Neural progenitor cell (in vitro differentiated cells): ENCODE measurements at regions not wholly inside any gene's neighbourhood (a gene's known extent, or its start where the extent isn't known, plus 50 kb on each side); places are given as distances from the start of the nearest gene placed in this dataset.
"Not testable (repeated sequence)": the region's sequence is repeated elsewhere in the genome, so short reads cannot be mapped to it uniquely, and the experiment has no call there.

ENCODE experiments used
- DNase-seq: peaks from one replicate; pipeline ENCODE4 v3.0.0-alpha.2; 2016; ENCODE audit warnings: low spot score
- H2AFZ ChIP-seq: fragments of 200-600 bp; sonication (generic); replicated peaks from 2 replicates; pipeline ENCODE4 v1.6.1; 2016; ENCODE audit warnings: antibody characterized with exemption
- H3F3A ChIP-seq: fragments of 200-600 bp; sonication (generic); 2 replicates; pipeline ENCODE4 v1.6.1; 2016; ENCODE audit warnings: antibody characterized with exemption, low read depth
- H3K27ac ChIP-seq: fragments of 200-600 bp; sonication (generic); 2 replicates; pipeline ENCODE4 v1.5.1; 2016; ENCODE audit warnings: mild to moderate bottlenecking
- H3K27me3 ChIP-seq: fragments of 200-600 bp; sonication (generic); 2 replicates; pipeline ENCODE4 v1.6.1; 2016; ENCODE audit warnings: mild to moderate bottlenecking, moderate library complexity
- H3K36me3 ChIP-seq: fragments of 200-600 bp; sonication (generic); 2 replicates; pipeline ENCODE4 v1.5.1; 2016
- H3K4me1 ChIP-seq: fragments of 200-600 bp; sonication (generic); 2 replicates; pipeline ENCODE4 v1.6.1; 2016; ENCODE audit warnings: mixed run types
- H3K4me2 ChIP-seq: fragments of 200-600 bp; sonication (generic); 2 replicates; pipeline ENCODE4 v1.6.1; 2016
- H3K4me3 ChIP-seq: fragments of 200-600 bp; sonication (generic); 2 replicates; pipeline ENCODE4 v1.5.1; 2016
- H3K79me2 ChIP-seq: fragments of 200-600 bp; sonication (generic); 2 replicates; pipeline ENCODE4 v1.6.1; 2016; ENCODE audit warnings: low read depth
- H3K9ac ChIP-seq: fragments of 200-600 bp; sonication (generic); 2 replicates; pipeline ENCODE4 v1.6.1; 2016
- H3K9me3 ChIP-seq: fragments of 200-600 bp; sonication (generic); 2 replicates; pipeline ENCODE4 v1.5.1; 2016; ENCODE audit warnings: low read depth
- H4K20me1 ChIP-seq: fragments of 200-600 bp; sonication (generic); 2 replicates; pipeline ENCODE4 v1.6.1; 2016; ENCODE audit warnings: low read depth
- H3K27ac Mint-ChIP-seq: 3 replicates; pipeline ENCODE4 v1.8.0; 2021; ENCODE audit warnings: mixed read lengths
- H3K27me3 Mint-ChIP-seq: 2 replicates; pipeline ENCODE4 v1.8.0; 2022; ENCODE audit warnings: low read depth, mild to moderate bottlenecking, inconsistent platforms, moderate library complexity, mixed read lengths; ENCODE audit not compliant: insufficient read depth
- H3K36me3 Mint-ChIP-seq: 3 replicates; pipeline ENCODE4 v1.8.0; 2021; ENCODE audit warnings: mixed read lengths
- H3K4me1 Mint-ChIP-seq: 3 replicates; pipeline ENCODE4 v1.8.0; 2021; ENCODE audit warnings: mixed read lengths
- H3K4me3 Mint-ChIP-seq: 3 replicates; pipeline ENCODE4 v1.8.0; 2021; ENCODE audit warnings: mild to moderate bottlenecking, moderate library complexity, mixed read lengths
- H3K9me3 Mint-ChIP-seq: 3 replicates; pipeline ENCODE4 v1.8.0; 2020; ENCODE audit warnings: mixed read lengths
- EZH2 ChIP-seq: fragments of 200-600 bp; sonication (generic); IDR thresholded peaks from 2 replicates; pipeline ENCODE4 v1.6.1; 2017; ENCODE audit warnings: antibody characterized with exemption, mild to moderate bottlenecking, moderate library complexity
- EZH2phosphoT487 ChIP-seq: fragments of 200-600 bp; sonication (generic); IDR thresholded peaks from 2 replicates; pipeline ENCODE4 v1.6.1; 2017; ENCODE audit warnings: antibody characterized with exemption
- TF ChIP-seq, protein P1 (sequence below): fragments of 200-600 bp; sonication (generic); IDR thresholded peaks from 2 replicates; pipeline ENCODE4 v1.5.1; 2017; ENCODE audit warnings: antibody characterized with exemption, mild to moderate bottlenecking

DNA sequence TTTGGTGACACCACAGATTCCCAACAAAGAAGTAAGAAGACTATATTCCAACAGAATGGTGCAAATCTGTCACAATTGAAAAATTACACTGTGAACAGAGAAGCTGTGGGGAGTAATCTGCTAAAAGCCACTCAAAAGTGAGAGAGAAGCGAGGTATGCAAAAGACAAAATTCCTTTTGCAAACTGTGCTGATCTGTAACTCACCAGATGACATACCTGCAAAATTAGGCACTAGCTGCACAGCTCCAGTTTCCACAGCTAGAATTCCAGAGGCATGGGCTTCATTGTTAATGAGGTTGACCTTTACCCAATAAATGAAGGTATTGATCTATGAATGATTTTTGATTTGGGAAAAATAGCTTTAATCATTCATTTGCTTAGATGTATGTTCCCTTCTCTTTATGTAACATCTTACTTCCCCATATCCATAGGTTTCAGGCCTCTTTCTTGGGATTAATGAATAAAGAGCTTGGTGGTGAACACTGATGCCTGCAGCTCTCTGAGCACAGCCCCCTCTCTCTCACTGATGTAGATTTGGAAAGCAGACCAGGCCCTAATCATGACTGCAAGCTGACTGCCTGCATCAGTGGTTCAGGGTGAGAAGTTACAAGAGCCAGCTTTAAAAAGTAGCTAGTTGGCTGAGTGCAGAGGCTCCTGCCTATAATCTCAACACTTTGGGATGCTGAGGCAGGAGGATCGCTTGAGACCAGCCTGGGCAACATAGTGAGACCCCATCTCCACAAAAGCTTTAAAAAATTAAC lies 85.2 kb downstream of the LACC1 start:
- H3F3A ChIP-seq, result no peaks in the 10 kb centered on the region
- no peaks in the 10 kb centered on the region for H3K36me3 ChIP-seq
- Mint-ChIP-seq H3K27me3 (peaks cover 2% of the 10 kb centered on the region), H3K36me3 (peaks cover 2% of the 10 kb centered on the region), H3K4me1 (peaks cover 10% of the 10 kb centered on the region), H3K4me3 (no peak overlapping the region), H3K27ac (no peak overlapping the region), H3K9me3 (peaks cover 10% of the 10 kb centered on the region)
- TF ChIP-seq EZH2 (no peak), EZH2phosphoT487 (no peak)
- TF ChIP-seq, protein P1, sequence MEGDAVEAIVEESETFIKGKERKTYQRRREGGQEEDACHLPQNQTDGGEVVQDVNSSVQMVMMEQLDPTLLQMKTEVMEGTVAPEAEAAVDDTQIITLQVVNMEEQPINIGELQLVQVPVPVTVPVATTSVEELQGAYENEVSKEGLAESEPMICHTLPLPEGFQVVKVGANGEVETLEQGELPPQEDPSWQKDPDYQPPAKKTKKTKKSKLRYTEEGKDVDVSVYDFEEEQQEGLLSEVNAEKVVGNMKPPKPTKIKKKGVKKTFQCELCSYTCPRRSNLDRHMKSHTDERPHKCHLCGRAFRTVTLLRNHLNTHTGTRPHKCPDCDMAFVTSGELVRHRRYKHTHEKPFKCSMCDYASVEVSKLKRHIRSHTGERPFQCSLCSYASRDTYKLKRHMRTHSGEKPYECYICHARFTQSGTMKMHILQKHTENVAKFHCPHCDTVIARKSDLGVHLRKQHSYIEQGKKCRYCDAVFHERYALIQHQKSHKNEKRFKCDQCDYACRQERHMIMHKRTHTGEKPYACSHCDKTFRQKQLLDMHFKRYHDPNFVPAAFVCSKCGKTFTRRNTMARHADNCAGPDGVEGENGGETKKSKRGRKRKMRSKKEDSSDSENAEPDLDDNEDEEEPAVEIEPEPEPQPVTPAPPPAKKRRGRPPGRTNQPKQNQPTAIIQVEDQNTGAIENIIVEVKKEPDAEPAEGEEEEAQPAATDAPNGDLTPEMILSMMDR, result no peak
- H3K27me3 ChIP-seq, result no peaks in the 10 kb centered on the region
- no peaks in the 10 kb centered on the region for H3K9me3 ChIP-seq
- no peaks in the 10 kb centered on the region for H3K79me2 ChIP-seq
- no peak for DNase-seq
- no peak overlapping the region for H3K27ac ChIP-seq
- peak overlapping the region; percentile 77 for H2AFZ ChIP-seq
- no peak overlapping the region for H3K4me2 ChIP-seq
- H3K4me1 ChIP-seq, result peaks cover 9% of the 10 kb centered on the region
- H3K4me3 ChIP-seq, result no peak overlapping the region
- H3K9ac ChIP-seq, result no peak overlapping the region
- no peaks in the 10 kb centered on the region for H4K20me1 ChIP-seq

- peaks cover 10% of the 10 kb centered on the region for H3K4me1 Mint-ChIP-seq
- DNase-seq, result no peak
- no peak overlapping the region for H3K4me3 ChIP-seq
These were observed 85.7 kb downstream of the LACC1 start for GRCh38 chr13:43965459-43965845.

DNA sequence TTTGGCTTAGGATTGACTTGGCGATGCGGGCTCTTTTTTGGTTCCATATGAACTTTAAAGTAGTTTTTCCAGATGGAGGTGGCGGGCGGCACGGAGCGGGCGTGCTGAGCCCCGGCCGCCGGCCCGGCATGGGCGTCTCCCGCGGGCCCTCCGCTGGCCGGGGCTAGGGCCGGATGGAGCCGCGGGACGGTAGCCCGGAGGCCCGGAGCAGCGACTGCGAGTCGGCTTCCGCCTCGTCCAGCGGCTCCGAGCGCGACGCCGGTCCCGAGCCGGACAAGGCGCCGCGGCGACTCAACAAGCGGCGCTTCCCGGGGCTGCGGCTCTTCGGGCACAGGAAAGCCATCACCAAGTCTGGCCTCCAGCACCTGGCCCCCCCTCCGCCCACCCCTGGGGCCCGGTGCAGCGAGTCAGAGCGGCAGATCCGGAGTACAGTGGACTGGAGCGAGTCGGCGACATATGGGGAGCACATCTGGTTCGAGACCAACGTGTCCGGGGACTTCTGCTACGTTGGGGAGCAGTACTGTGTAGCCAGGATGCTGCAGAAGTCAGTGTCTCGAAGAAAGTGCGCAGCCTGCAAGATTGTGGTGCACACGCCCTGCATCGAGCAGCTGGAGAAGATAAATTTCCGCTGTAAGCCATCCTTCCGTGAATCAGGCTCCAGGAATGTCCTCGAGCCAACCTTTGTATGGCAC lies 88.7 kb downstream of the LACC1 start:
- not testable (repeated sequence) for H3K4me1 Mint-ChIP-seq, H3K27ac Mint-ChIP-seq, H3K27me3 Mint-ChIP-seq, H3K4me3 Mint-ChIP-seq, H3K4me2 ChIP-seq, H3K27ac ChIP-seq, H2AFZ ChIP-seq, H3K4me3 ChIP-seq, H3K27me3 ChIP-seq, DNase-seq, H4K20me1 ChIP-seq, H3K36me3 Mint-ChIP-seq, H3K9ac ChIP-seq, H3K36me3 ChIP-seq, H3K9me3 ChIP-seq, H3K79me2 ChIP-seq, H3K4me1 ChIP-seq, H3F3A ChIP-seq
- peaks cover 12% of the 10 kb centered on the region for H3K9me3 Mint-ChIP-seq

More at GRCh38 chr13:43965459-43965845, 85.7 kb downstream of the LACC1 start:
- no peaks in the 10 kb centered on the region for H3K79me2 ChIP-seq
- no peaks in the 10 kb centered on the region for H3K36me3 ChIP-seq
- Mint-ChIP-seq H3K9me3 (peaks cover 10% of the 10 kb centered on the region), H3K36me3 (peaks cover 2% of the 10 kb centered on the region), H3K4me3 (no peak overlapping the region), H3K27me3 (peaks cover 2% of the 10 kb centered on the region), H3K27ac (no peak overlapping the region)
- H3K4me2 ChIP-seq, result no peak overlapping the region
- TF ChIP-seq, protein P1, result no peak
- TF ChIP-seq EZH2 (no peak), EZH2phosphoT487 (no peak)
- no peaks in the 10 kb centered on the region for H3K9me3 ChIP-seq
- H2AFZ ChIP-seq, result no peak overlapping the region
- no peaks in the 10 kb centered on the region for H3K27me3 ChIP-seq
- no peaks in the 10 kb centered on the region for H3F3A ChIP-seq
- peaks cover 9% of the 10 kb centered on the region for H3K4me1 ChIP-seq
- no peak overlapping the region for H3K9ac ChIP-seq
- no peak overlapping the region for H3K27ac ChIP-seq
- no peaks in the 10 kb centered on the region for H4K20me1 ChIP-seq

DNA sequence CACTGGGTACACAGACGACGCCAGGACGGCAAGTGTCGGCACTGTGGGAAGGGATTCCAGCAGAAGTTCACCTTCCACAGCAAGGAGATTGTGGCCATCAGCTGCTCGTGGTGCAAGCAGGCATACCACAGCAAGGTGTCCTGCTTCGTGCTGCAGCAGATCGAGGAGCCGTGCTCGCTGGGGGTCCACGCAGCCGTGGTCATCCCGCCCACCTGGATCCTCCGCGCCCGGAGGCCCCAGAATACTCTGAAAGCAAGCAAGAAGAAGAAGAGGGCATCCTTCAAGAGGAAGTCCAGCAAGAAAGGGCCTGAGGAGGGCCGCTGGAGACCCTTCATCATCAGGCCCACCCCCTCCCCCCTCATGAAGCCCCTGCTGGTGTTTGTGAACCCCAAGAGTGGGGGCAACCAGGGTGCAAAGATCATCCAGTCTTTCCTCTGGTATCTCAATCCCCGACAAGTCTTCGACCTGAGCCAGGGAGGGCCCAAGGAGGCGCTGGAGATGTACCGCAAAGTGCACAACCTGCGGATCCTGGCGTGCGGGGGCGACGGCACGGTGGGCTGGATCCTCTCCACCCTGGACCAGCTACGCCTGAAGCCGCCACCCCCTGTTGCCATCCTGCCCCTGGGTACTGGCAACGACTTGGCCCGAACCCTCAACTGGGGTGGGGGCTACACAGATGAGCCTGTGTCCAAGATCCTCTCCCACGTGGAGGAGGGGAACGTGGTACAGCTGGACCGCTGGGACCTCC lies 89.4 kb downstream of the LACC1 start:
- not testable (repeated sequence) for H3K9me3 ChIP-seq, H3K27ac ChIP-seq, H3K27me3 Mint-ChIP-seq, H3F3A ChIP-seq, H3K4me1 Mint-ChIP-seq, H3K79me2 ChIP-seq, H3K4me2 ChIP-seq, H2AFZ ChIP-seq, H3K4me1 ChIP-seq, H3K27me3 ChIP-seq, H3K9ac ChIP-seq, H3K4me3 ChIP-seq, H3K36me3 ChIP-seq, H4K20me1 ChIP-seq, H3K4me3 Mint-ChIP-seq, DNase-seq, H3K36me3 Mint-ChIP-seq
- peak overlapping the region; percentile 57 for H3K27ac Mint-ChIP-seq
- peaks cover 12% of the 10 kb centered on the region for H3K9me3 Mint-ChIP-seq

DNA sequence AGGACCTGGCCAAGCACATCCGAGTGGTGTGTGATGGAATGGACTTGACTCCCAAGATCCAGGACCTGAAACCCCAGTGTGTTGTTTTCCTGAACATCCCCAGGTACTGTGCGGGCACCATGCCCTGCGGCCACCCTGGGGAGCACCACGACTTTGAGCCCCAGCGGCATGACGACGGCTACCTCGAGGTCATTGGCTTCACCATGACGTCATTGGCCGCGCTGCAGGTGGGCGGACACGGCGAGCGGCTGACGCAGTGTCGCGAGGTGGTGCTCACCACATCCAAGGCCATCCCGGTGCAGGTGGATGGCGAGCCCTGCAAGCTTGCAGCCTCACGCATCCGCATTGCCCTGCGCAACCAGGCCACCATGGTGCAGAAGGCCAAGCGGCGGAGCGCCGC lies 90.2 kb downstream of the LACC1 start:
- H3F3A ChIP-seq, H3K4me3 ChIP-seq, DNase-seq, H2AFZ ChIP-seq, H3K4me3 Mint-ChIP-seq, H3K27me3 ChIP-seq, H3K9ac ChIP-seq, H3K9me3 ChIP-seq, H3K36me3 ChIP-seq, H3K4me1 Mint-ChIP-seq, H3K79me2 ChIP-seq, H4K20me1 ChIP-seq, H3K27ac ChIP-seq, H3K27me3 Mint-ChIP-seq, H3K4me2 ChIP-seq, H3K4me1 ChIP-seq, H3K36me3 Mint-ChIP-seq: not testable (repeated sequence)
- H3K9me3 Mint-ChIP-seq, result peaks cover 12% of the 10 kb centered on the region
- H3K27ac Mint-ChIP-seq, result peak overlapping the region; percentile 25
